GM23338 (cell line): ENCODE measurements at regions not wholly inside any gene's neighbourhood (a gene's known extent, or its start where the extent isn't known, plus 50 kb on each side); places are given as distances from the start of the nearest gene placed in this dataset.

ENCODE experiments used
- ATAC-seq: fragments of 200-7000 bp; cut with Tn5 transposase; 3 replicates; pipeline ENCODE4 v1.9.1; 2020
- DNase-seq: peaks from one replicate; pipeline ENCODE4 v3.0.0-alpha.2; 2015; ENCODE audit warnings: low spot score
- H2AFZ ChIP-seq: fragments of 200-600 bp; sonication (generic); 2 replicates; pipeline ENCODE4 v1.8.0; 2016; ENCODE audit warnings: antibody characterized with exemption, mild to moderate bottlenecking, moderate library complexity
- H3F3A ChIP-seq: fragments of 200-600 bp; sonication (generic); replicated peaks from 2 replicates; pipeline ENCODE4 v1.8.0; 2017; ENCODE audit warnings: antibody characterized with exemption, mixed run types, low read depth
- H3K27ac ChIP-seq: fragments of 200-600 bp; sonication (generic); 2 replicates; pipeline ENCODE4 v1.6.1; 2016; ENCODE audit warnings: low read depth
- H3K27me3 ChIP-seq: fragments of 200-600 bp; sonication (generic); 2 replicates; pipeline ENCODE4 v1.8.0; 2016; ENCODE audit warnings: mild to moderate bottlenecking, mixed run types, moderate library complexity; ENCODE audit not compliant: insufficient read depth
- H3K36me3 ChIP-seq: fragments of 200-600 bp; sonication (generic); 2 replicates; pipeline ENCODE4 v1.8.0; 2016; ENCODE audit warnings: mild to moderate bottlenecking; ENCODE audit not compliant: insufficient read depth
- H3K4me1 ChIP-seq: fragments of 200-600 bp; sonication (generic); 2 replicates; pipeline ENCODE4 v1.8.0; 2016; ENCODE audit warnings: mild to moderate bottlenecking, moderate library complexity; ENCODE audit not compliant: insufficient read depth
- H3K4me2 ChIP-seq: fragments of 200-600 bp; sonication (generic); 2 replicates; pipeline ENCODE4 v1.7.1; 2017; ENCODE audit warnings: mixed run types
- H3K4me3 ChIP-seq: fragments of 200-600 bp; sonication (generic); 2 replicates; pipeline ENCODE4 v1.6.1; 2016; ENCODE audit warnings: mixed run types
- H3K79me2 ChIP-seq: fragments of 200-600 bp; sonication (generic); replicated peaks from 2 replicates; pipeline ENCODE4 v1.8.0; 2017; ENCODE audit warnings: mild to moderate bottlenecking; ENCODE audit not compliant: insufficient read depth
- H3K9me2 ChIP-seq: fragments of 200-600 bp; sonication (generic); 2 replicates; pipeline ENCODE4 v1.8.0; 2017; ENCODE audit not compliant: insufficient read depth
- H4K20me1 ChIP-seq: fragments of 200-600 bp; sonication (generic); replicated peaks from 2 replicates; pipeline ENCODE4 v1.8.0; 2017; ENCODE audit warnings: mild to moderate bottlenecking; ENCODE audit not compliant: insufficient read depth
- H3K27ac Mint-ChIP-seq: 2 replicates; pipeline ENCODE4 v1.8.0; 2020; ENCODE audit warnings: inconsistent platforms, mild to moderate bottlenecking, moderate library complexity, mixed read lengths
- H3K27me3 Mint-ChIP-seq: 3 replicates; pipeline ENCODE4 v1.8.0; 2022; ENCODE audit warnings: low read depth, mild to moderate bottlenecking, moderate library complexity, mixed read lengths, inconsistent platforms; ENCODE audit not compliant: insufficient read depth, poor library complexity
- H3K36me3 Mint-ChIP-seq: 3 replicates; pipeline ENCODE4 v1.8.0; 2021; ENCODE audit warnings: low read depth, mild to moderate bottlenecking, inconsistent platforms, moderate library complexity, mixed read lengths
- H3K4me1 Mint-ChIP-seq: 3 replicates; pipeline ENCODE4 v1.8.0; 2020; ENCODE audit warnings: mild to moderate bottlenecking, inconsistent platforms, mixed read lengths
- H3K4me3 Mint-ChIP-seq: 3 replicates; pipeline ENCODE4 v1.8.0; 2021; ENCODE audit warnings: moderate library complexity, mild to moderate bottlenecking, inconsistent platforms, mixed read lengths
- H3K9me3 Mint-ChIP-seq: 3 replicates; pipeline ENCODE4 v1.8.0; 2020; ENCODE audit warnings: moderate library complexity, mild to moderate bottlenecking, inconsistent platforms, mixed read lengths
- CREB1 ChIP-seq: fragments of 250-450 bp; sonication (Bioruptor Pico); IDR thresholded peaks from 2 replicates; pipeline ENCODE4 v1.5.0; 2020; ENCODE audit warnings: low read depth, mild to moderate bottlenecking, moderate library complexity
- CTCF ChIP-seq, 2 experiments: fragments of 200-600 bp in 1 of 2; sonication (generic) in 1 of 2; conservative IDR thresholded peaks; 2 replicates each; pipeline versions ENCODE4 v1.5.1 to v1.6.1; 2016 to 2017; ENCODE audit warnings: antibody characterized with exemption in 2 of 2, low read depth in 2 of 2, mild to moderate bottlenecking in 2 of 2, moderate library complexity in 1 of 2
- ETS1 ChIP-seq: IDR thresholded peaks from 2 replicates; pipeline ENCODE4 v1.6.1; 2016; ENCODE audit warnings: antibody characterized with exemption
- EZH2 ChIP-seq: fragments of 200-600 bp; sonication (generic); IDR thresholded peaks from one replicate; pipeline ENCODE4 v1.8.0; 2017; ENCODE audit warnings: antibody characterized with exemption, mild to moderate bottlenecking, low read depth; ENCODE audit not compliant: unreplicated experiment
- EZH2phosphoT487 ChIP-seq: fragments of 200-600 bp; sonication (generic); IDR thresholded peaks from one replicate; pipeline ENCODE4 v1.8.1; 2018; ENCODE audit warnings: antibody characterized with exemption; ENCODE audit not compliant: unreplicated experiment
- JUNB ChIP-seq: IDR thresholded peaks from one replicate; pipeline ENCODE4 v1.6.1; 2016; ENCODE audit warnings: antibody characterized with exemption; ENCODE audit not compliant: unreplicated experiment
- NANOG ChIP-seq: IDR thresholded peaks from 2 replicates; pipeline ENCODE4 v1.6.1; 2016; ENCODE audit warnings: antibody characterized with exemption, borderline replicate concordance
- POLR2AphosphoS5 ChIP-seq: IDR thresholded peaks from 2 replicates; pipeline ENCODE4 v1.6.1; 2016; ENCODE audit warnings: antibody characterized with exemption, low read depth
- REST ChIP-seq: IDR thresholded peaks from one replicate; pipeline ENCODE4 v1.6.1; 2018; ENCODE audit warnings: antibody characterized with exemption; ENCODE audit not compliant: unreplicated experiment
- STAT1 ChIP-seq: IDR thresholded peaks from one replicate; pipeline ENCODE4 v1.6.1; 2016; ENCODE audit warnings: antibody characterized with exemption; ENCODE audit not compliant: unreplicated experiment
- ZNF114 ChIP-seq: fragments of 250-450 bp; sonication (Bioruptor Pico); IDR thresholded peaks from 2 replicates; pipeline ENCODE4 v1.5.0; 2020; ENCODE audit warnings: mild to moderate bottlenecking, moderate library complexity
- ZNF331 ChIP-seq: fragments of 250-450 bp; sonication (Bioruptor Pico); IDR thresholded peaks from 2 replicates; pipeline ENCODE4 v1.5.0; 2020; ENCODE audit warnings: low read depth, mild to moderate bottlenecking, moderate library complexity
- ZNF462 ChIP-seq: fragments of 250-450 bp; sonication (Bioruptor Pico); IDR thresholded peaks from 2 replicates; pipeline ENCODE4 v1.5.0; 2020; ENCODE audit warnings: mild to moderate bottlenecking, moderate library complexity

DNA sequence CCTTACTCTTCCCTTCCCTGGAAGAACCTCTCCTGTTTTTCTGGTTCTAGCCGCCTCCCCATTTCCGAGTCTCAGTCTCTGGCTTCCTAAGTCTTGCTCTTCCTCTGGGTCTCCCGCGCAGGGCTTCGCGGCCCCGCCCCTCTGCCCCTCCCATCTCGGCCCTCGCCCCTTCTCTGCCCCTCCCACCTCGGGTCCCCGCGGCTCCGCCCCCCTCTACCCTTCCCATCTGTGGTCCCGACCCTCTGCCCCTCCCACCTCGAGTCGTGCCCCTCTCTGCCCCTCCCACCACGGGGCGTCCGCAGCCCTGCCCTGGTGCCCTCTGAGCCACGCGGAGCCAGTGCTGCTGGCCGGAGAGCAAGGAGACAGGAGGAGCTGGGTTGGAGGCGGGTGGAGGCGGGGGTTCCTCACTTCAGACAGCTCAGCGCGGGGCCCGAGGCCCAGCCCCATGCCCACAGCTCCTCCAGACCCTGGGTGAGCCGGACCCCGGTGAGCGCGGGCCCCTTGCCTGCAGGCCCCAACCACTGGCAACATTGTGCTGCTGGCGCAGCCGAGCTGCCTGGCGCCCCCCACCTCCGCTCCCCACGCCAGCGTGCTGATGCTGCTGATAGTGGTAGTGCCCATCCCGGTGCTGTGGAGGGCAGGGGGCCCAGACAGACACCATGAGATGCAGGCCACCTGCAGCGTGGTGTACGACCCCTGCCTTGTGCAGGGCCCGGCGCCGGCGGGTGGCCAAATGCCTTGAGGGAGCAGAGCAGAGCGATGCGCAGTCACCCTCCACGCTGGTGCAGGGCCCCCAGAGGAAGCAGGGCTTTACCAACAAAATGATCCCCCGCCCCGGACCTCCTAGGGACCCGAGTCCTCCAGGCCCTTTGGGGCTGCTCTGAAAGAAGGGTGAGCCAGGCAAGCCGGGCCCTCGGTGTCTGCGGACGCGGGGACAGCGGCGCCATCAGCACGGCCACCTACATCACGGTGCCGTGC is 2115.3 kb downstream of the TP53TG3F start:
- no peak for TF ChIP-seq CREB1 (CRISPR knock-in tag)
- no peak for TF ChIP-seq ZNF462 (CRISPR knock-in tag)
- no peak for TF ChIP-seq EZH2phosphoT487
- TF ChIP-seq ZNF331 (CRISPR knock-in tag) = no peak
- no peak for TF ChIP-seq POLR2AphosphoS5
- TF ChIP-seq JUNB = no peak
- TF ChIP-seq ZNF114 (CRISPR knock-in tag) = no peak
- TF ChIP-seq STAT1 = no peak
- TF ChIP-seq ETS1 = no peak
- no peak for TF ChIP-seq EZH2
- TF ChIP-seq REST = no peak
- TF ChIP-seq CTCF (conservative IDR thresholded peaks at IDR 0.05; ENCODE audit: low read depth in 2 of 2) = no peak
- TF ChIP-seq NANOG = no peak
- no peak for DNase-seq
- Histone ChIP-seq H3K36me3 (no peaks in the 10 kb centered on the region), H2AFZ (no peak overlapping the region), H3K27me3 (no peaks in the 10 kb centered on the region), H3K79me2 (no peaks in the 10 kb centered on the region), H3K4me1 (no peaks in the 10 kb centered on the region), H3K4me2 (no peak overlapping the region), H3K27ac (no peak overlapping the region), H3K4me3 (no peak overlapping the region), H3F3A (no peaks in the 10 kb centered on the region), H3K9me2 (no peaks in the 10 kb centered on the region), H4K20me1 (no peaks in the 10 kb centered on the region)
- H3K4me3 Mint-ChIP-seq = no peak overlapping the region
- no peak for ATAC-seq
- peaks cover 94% of the 10 kb centered on the region for H3K9me3 Mint-ChIP-seq
- H3K4me1 Mint-ChIP-seq = no peaks in the 10 kb centered on the region
- H3K27me3 Mint-ChIP-seq = peaks cover 2% of the 10 kb centered on the region
- no peak overlapping the region for H3K27ac Mint-ChIP-seq
- peaks cover 52% of the 10 kb centered on the region for H3K36me3 Mint-ChIP-seq
